Neural crest cell (in vitro differentiated cells): ENCODE measurements at regions not wholly inside any gene's neighbourhood (a gene's known extent, or its start where the extent isn't known, plus 50 kb on each side); places are given as distances from the start of the nearest gene placed in this dataset.

Source experiments
- DNase-seq: peaks from one replicate; pipeline ENCODE4 v3.0.0; 2021; ENCODE audit warnings: low read depth, mixed read lengths, low spot score
- H3K27ac Mint-ChIP-seq: one replicate; pipeline ENCODE4 v1.8.0; 2021; ENCODE audit warnings: mild to moderate bottlenecking, mixed read lengths; ENCODE audit not compliant: unreplicated experiment
- H3K27me3 Mint-ChIP-seq: 2 replicates; pipeline ENCODE4 v1.8.0; 2021; ENCODE audit warnings: low read depth, mild to moderate bottlenecking, mixed read lengths
- H3K36me3 Mint-ChIP-seq: 2 replicates; pipeline ENCODE4 v1.8.0; 2021; ENCODE audit warnings: low read depth, mild to moderate bottlenecking, mixed read lengths
- H3K4me1 Mint-ChIP-seq: 2 replicates; pipeline ENCODE4 v1.8.0; 2021; ENCODE audit warnings: mixed read lengths
- H3K4me3 Mint-ChIP-seq: one replicate; pipeline ENCODE4 v1.8.0; 2021; ENCODE audit warnings: mild to moderate bottlenecking, mixed read lengths
- H3K9me3 Mint-ChIP-seq: 2 replicates; pipeline ENCODE4 v1.8.0; 2021; ENCODE audit warnings: mixed read lengths
- TF ChIP-seq, protein P1 (sequence below): fragments of 200-600 bp; sonication (generic); conservative IDR thresholded peaks from 2 replicates; pipeline ENCODE4 v1.5.0; 2021; ENCODE audit warnings: antibody characterized with exemption, mild to moderate bottlenecking

DNA sequence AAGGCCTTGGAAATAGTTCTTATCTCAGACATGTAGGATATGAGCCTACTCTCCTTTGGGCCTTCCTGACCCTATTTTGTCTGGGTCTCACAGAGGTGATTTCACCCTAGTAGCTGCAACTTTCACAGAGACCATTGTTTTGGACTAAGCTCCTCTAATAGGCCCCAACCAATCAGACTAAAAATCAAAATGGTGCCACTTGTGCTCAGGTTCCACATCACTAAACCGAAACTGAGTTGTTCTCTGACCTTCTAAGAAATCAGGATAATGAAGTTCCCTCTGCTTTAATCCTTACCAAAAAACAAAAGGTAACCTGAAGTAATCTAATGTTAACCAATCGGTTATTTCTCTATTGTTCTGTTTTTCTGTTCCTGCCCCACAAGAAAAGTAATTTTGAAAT is 143.6 kb downstream of the CD24 start:
- Mint-ChIP-seq H3K4me1 (no peaks in the 10 kb centered on the region), H3K27ac (no peak overlapping the region), H3K27me3 (no peaks in the 10 kb centered on the region), H3K9me3 (peaks cover 3% of the 10 kb centered on the region), H3K4me3 (no peak overlapping the region), H3K36me3 (no peaks in the 10 kb centered on the region)
- TF ChIP-seq, protein P1, sequence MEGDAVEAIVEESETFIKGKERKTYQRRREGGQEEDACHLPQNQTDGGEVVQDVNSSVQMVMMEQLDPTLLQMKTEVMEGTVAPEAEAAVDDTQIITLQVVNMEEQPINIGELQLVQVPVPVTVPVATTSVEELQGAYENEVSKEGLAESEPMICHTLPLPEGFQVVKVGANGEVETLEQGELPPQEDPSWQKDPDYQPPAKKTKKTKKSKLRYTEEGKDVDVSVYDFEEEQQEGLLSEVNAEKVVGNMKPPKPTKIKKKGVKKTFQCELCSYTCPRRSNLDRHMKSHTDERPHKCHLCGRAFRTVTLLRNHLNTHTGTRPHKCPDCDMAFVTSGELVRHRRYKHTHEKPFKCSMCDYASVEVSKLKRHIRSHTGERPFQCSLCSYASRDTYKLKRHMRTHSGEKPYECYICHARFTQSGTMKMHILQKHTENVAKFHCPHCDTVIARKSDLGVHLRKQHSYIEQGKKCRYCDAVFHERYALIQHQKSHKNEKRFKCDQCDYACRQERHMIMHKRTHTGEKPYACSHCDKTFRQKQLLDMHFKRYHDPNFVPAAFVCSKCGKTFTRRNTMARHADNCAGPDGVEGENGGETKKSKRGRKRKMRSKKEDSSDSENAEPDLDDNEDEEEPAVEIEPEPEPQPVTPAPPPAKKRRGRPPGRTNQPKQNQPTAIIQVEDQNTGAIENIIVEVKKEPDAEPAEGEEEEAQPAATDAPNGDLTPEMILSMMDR, result no peak
- no peak for DNase-seq

DNA sequence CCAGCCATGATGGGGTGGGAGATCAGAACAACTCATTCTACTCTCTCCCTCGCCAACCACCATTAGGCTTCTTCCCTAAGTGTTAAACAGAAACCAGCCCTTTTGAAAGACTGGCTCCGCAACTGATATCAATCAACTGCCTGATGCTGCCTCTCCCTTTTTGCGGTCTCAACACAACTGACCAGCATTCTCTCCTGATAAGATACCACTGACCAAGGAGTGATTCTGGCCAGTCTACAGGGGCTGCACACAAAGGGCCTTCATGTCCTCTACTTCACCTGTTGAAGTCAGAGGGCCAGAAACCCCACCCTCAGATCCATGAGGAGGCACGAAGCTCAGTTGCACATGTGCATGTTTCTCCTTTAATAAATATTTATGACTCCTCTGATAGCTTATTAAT is 145.1 kb downstream of the CD24 start:
- Mint-ChIP-seq H3K9me3 (peaks cover 3% of the 10 kb centered on the region), H3K4me3 (no peak overlapping the region), H3K4me1 (no peaks in the 10 kb centered on the region), H3K36me3 (no peaks in the 10 kb centered on the region), H3K27me3 (no peaks in the 10 kb centered on the region), H3K27ac (no peak overlapping the region)
- TF ChIP-seq, protein P1, result no peak
- no peak for DNase-seq

DNA sequence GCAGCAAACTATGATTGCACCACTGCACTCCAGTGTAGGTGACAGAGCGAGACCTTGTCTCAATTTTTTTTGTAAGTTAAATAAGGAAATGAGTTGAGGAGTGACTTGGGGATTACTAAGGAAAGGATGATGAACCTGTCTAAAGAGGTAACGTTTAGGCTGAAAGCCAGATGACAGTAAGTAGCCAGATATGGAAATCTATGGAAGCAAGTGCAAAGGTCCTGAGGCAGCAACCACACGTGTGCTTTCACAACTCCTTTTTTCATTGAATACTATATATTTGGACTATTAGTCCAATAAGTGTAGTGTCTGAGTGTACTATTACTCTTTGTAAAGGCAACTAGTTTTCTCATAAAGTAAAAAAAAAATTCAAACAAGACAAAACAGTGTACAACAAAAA is 147.4 kb downstream of the CD24 start:
- H3K9me3 Mint-ChIP-seq, result peaks cover 3% of the 10 kb centered on the region
- H3K4me3 Mint-ChIP-seq, result no peak overlapping the region
- no peaks in the 10 kb centered on the region for H3K4me1 Mint-ChIP-seq
- no peak for DNase-seq
- no peaks in the 10 kb centered on the region for H3K27me3 Mint-ChIP-seq
- TF ChIP-seq, protein P1, result no peak
- no peaks in the 10 kb centered on the region for H3K36me3 Mint-ChIP-seq
- H3K27ac Mint-ChIP-seq, result no peak overlapping the region

DNA sequence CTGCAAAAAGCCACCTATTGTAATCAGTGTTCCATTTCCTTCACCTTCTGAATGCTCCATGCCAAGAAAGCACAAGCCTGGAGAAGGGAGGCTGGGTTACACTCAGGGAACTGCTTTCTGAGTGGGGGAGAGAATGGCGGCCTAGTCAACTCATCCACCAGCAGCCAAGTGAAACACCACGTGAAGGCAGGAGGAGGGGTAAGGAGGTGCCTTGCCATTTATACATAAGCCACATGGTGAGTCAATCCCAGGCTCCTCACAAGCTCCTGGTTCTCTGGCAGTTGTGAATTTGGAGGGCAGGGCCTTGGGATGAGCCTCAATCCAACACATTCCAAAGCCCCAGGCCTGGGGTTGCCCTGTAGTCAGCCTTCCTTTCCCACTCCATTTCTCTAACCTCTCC is 149.4 kb downstream of the CD24 start:
- no peaks in the 10 kb centered on the region for H3K36me3 Mint-ChIP-seq
- DNase-seq, result no peak
- no peaks in the 10 kb centered on the region for H3K4me1 Mint-ChIP-seq
- H3K9me3 Mint-ChIP-seq, result peaks cover 3% of the 10 kb centered on the region
- no peaks in the 10 kb centered on the region for H3K27me3 Mint-ChIP-seq
- H3K27ac Mint-ChIP-seq, result no peak overlapping the region
- H3K4me3 Mint-ChIP-seq, result no peak overlapping the region
- TF ChIP-seq, protein P1, result no peak

DNA sequence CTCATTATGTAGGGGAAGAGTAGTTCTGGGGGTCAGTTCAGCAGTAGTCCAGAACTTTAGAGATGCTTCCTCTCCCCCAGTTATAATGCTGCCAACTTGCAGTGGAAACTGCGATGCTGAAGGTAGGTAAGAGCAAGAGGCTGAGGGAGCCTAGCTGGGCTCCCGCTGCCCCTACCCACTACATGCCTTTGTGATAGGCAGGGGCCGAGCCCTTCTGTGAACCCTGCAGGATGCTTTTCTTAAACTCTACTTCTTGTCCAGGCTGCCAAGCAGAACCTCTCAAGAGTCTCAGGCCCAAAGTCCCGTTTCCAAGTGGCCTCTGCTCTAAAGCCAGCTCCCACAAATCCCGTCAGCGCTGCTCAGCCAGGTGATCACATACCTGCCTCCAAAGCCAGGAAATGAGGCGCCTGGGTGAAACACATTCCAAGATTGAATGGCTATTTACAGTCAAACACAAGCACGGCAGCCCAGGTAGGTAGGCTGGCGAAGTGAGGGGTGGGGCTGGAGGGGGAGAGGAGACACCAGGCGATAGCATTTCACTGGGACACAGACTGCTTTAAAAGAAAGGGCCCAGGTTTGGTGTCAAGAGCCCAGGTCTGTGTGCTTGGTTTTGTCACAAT is 150.7 kb downstream of the CD24 start:
- Mint-ChIP-seq H3K27ac (no peak overlapping the region), H3K27me3 (no peaks in the 10 kb centered on the region), H3K36me3 (no peaks in the 10 kb centered on the region), H3K4me3 (no peak overlapping the region), H3K4me1 (no peaks in the 10 kb centered on the region), H3K9me3 (peaks cover 3% of the 10 kb centered on the region)
- no peak for DNase-seq
- TF ChIP-seq, protein P1, result no peak
